Inferior parietal cortex (tissue), 1 donor: ENCODE measurements at regions not wholly inside any gene's neighbourhood (a gene's known extent, or its start where the extent isn't known, plus 50 kb on each side); places are given as distances from the start of the nearest gene placed in this dataset.
"Not testable (repeated sequence)": the region's sequence is repeated elsewhere in the genome, so short reads cannot be mapped to it uniquely, and the experiment has no call there.

Experiments
- DNase-seq: peaks from one replicate; pipeline ENCODE4 v3.0.0-alpha.2; 2016; ENCODE audit errors: extremely low spot score

DNA sequence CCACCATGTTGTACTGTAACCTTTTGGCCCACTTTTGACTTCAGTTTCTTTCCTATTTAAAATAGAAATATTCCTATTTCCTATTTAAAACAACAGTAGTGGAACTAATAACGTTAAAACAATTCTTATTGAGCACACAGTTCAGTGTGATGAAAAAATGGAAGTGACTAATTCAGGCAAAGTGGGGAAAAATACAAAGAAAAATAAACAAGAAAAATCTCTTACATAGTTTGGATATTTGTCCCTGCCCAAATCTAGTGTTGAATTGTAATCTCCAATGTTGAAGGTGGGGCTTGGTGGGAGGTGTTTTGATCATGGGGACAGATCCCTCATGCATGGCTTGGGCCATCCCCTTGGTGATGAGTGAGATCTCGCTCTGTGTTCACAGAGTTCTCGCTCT, 198.1 kb upstream of the CPHXL start:
- DNase-seq: no peak

DNA sequence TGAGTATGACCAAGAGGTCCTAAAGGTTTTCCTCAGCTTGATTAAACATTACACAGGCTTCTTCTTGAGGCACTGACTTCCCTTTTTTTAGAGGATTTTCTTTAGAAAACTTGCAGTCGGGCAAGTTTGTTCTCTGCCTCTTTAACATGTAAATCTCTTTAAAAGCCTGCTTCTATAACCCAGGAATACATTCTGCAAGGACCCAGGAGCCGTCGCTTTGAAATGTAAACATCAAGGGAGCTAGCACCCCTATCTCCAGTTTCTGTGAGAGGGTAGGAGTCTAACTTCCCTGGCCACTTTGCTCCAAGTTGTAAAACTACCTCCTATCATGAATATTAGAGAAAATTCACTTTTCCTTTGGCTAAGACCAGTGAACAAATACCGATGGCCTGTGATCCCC, 201.5 kb upstream of the CPHXL start:
- DNase-seq: no peak

DNA sequence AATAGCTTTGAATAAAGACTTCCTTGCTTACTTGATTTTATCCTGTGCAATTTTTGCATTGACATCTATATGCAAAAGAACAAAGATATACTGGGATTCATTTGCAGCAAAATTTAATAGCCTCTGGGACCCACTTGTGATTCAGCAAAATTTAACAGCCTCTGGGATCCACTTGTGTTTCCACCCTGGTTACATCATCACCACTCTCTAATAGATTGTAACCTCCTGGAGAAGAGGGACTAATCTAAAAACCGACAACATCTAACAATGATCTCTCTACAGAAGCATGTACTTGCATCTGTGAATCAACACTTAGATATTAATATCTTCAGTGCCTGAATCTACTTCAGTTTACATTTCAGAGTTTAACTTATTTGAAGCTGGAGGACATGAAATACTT, 202.0 kb upstream of the CPHXL start:
- DNase-seq: no peak

DNA sequence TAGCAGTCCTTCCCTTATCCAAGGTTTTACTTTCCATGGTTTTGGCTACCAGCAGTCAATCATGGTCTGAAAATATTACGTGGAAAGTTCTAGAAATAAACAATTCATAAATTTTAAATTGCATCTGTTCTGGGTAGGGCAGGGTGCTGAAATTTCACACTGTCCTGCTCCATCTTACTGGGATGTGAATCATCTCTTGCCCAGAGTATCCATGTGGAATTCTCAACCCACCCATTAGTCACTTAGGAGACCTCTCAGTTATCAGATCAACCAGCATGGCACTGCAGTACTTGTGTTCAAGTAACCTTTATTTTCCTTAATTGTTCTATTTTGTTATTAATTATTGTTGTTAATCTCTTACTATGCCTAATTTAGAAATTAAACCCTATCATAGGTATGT, 202.8 kb upstream of the CPHXL start:
- DNase-seq: no peak

GRCh38 chr16:75931043-75931442, 204.8 kb upstream of the CPHXL start:
- no peak for DNase-seq

DNA sequence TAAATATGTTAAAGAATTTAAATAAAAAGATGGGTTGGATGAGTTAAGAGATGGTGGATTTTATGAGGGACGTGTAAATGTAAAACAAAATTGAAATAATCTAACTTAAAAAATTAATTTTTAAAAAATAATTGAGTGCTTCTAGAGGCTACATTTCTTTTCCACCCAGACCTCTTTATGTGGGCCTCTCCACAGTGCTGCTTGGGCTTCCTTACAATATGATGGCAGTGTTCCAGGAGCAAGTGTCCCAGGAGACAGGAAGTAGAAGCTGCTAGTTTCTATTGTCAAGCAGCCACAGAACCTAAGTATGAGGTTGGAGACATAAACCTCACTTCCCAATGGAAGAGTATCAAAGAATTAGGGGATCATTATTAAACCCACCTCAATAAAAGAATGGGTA, 205.7 kb upstream of the CPHXL start:
- DNase-seq: no peak

GRCh38 chr16:75938818-75939217, 212.5 kb upstream of the CPHXL start:
- no peak for DNase-seq

DNA sequence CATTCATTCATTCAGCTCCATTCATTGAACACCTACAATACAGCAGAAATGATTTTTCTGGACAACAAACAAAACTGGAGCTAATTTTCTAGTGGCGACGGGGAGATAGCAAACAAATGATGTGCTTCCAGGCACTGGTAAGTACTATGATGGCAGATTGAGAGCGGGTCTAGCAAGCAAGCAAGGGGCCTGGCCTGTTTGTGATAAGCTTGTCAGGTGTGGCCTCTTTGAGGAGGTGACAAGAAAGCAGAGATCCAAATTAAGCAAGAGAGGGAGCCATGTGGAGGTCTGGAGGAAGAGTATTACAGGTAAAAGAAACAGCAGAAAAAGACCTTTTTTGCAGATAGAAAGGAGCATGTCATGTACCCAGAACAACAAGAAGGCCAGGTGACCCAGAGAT, 216.1 kb upstream of the CPHXL start:
- DNase-seq: no peak

DNA sequence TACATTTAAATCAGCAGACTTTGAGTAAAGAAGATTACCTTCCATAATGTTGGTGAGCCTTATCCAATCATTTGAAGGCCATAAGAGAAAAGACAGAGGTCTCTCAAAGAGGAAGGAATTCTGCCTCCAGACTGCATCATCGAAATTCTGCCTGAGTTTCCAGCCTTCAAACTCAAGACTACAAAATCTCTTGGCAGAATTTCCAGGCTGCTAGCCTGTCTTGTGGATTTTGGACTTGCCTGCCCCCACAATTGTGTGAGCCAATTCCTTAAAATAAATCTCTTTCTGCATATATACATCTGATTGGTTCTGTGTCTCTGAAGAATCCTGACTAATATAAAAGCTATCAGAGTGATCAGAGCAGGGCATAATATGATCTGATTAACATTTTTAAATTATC, 216.6 kb upstream of the CPHXL start:
- DNase-seq: no peak

- DNase-seq: no peak
Measured at GRCh38 chr16:75943705-75944514, 217.6 kb upstream of the CPHXL start.

DNA sequence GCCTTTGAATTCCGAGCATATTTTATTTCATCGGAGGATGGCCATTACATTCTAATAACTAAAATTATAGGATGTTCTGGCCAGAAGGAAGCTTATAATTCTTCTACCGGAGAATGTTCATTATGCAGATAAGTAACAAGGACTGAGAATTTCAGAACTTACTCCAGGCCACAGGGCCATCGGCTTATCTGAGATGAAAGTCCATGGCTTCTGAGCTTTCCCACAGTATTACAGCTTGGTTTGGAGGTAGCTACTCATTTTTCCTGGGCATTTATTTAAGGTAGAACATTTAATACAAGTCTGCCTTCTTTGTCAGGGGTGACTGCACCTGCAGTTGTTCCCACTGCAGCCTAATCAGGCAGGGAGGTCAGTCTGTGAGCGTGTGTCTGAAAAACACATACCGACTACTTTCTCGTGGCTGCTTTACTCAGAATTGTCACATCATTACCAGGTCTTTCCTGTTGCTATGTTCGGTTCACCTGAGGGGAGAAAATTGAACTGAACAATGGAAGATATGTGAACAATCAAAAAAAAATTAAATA, 219.7 kb upstream of the CPHXL start:
- DNase-seq: no peak

GRCh38 chr16:75947626-75948239, 221.4 kb upstream of the CPHXL start:
- DNase-seq: no peak

DNA sequence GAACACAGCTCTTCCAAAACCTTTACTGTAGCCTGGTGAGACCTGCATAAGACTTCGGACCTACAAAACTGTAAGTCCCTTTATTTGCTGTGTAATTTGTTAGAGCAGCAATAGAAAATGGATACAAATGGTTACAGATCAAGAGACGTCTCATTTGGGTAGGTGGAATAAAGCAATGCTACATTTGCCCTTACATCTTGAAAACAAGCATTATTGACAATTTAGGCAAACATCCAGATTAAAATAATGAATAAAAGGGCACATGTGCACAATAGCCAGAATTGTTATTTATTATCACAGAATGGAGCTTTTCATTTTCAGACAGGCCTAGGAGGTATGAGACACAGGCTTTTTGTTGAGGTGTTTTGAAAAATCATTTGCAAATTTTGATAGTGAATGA, 222.2 kb upstream of the CPHXL start:
- DNase-seq: peak; percentile 70

DNA sequence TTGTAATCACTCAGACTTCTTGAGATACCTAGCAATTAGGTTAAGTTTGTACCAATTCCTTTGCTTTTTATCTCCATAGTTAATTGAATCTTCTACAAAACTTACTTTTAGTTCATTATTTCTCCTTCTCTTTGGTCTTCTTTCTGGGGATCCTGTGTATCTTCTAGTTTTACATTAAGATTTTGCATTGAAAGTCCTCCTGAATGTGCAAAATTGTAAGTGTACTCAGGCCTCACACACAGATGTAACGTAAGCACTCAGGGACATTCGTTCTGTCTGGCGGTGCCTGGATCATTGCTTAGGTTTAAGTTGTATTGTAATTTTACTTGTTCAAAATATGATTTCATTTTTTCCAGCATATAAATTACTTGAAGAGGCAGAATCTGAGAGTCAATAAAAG, 222.6 kb upstream of the CPHXL start:
- DNase-seq: no peak

DNA sequence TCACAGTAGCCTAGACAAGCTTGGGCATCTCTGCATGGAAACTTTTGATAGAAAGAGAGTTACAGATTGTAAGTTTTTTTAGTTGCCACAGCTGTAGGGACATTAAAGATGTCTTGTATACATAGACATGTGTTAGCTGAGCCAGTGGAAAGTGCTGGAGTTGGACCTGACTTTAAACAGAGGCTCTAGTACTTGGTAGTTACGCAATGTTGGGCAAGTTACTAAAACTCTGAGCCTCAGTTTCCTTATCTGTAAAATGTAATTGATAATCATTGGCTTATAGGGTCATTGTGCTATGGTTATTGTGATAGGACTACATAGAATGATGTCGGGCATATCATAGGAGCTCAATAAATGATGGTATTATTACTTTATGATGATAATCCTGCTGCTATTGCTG, 225.8 kb upstream of the CPHXL start:
- DNase-seq: no peak

DNA sequence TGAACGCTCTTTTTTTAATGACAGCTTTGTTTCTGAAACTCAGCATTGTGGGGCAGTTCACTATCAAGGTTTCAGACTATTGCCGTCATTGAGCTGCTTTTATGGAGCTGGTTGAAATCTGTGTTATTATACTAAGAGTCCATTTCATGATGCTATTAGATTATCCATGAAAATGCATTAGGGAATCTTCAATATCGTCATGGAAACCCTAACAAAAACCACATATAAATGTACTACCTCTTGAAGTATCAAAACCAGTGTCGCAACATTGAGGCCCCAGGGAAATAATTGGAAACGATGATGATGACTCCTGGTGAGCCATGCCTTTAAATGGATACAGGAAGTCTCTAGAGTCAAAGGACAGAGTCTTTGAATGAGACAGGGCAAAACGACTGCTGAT, 231.6 kb upstream of the CPHXL start:
- DNase-seq: no peak

DNA sequence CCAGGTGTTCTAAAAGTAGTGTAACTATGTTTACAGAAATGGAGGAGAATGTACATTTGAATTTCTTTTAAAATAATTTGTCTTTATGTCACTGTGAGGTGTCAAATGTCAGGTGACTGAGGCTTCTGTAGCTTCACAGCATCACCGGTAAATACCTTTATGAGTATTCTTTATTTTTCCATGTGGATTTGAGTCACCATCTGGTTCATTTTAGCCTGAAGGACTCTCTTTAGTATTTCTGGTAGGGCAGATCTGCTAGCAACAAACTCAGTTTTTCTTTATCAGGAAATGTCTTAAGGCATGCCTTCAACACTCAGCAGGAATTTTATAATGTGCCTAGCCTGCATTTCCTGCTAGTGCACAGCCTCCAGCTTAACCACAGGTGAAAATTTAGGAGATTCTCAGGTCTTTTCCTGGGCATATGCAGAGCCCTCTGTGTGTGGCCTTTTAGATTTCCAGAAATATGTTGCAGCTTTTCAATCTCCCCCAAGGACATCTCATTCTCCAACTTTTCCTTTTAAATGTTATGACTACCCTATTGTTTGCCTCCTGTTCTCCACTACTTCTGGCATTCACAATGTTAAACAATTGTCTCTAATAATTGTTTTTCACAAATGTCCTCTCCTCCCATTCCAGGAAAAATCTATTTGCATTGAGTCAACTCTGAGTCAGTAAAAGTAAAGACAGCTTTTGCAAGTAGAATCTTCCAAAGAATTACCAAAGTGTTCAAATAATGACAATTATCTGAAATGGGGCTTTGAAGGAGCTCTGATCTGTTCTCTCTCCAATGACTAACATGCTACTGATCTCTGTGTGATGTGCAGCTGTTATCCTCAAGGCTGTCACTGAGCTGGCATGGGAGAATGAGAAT, 239.4 kb upstream of the CPHXL start:
- no peak for DNase-seq

- not testable (repeated sequence) for DNase-seq
Measured at GRCh38 chr16:75969120-75969519, 242.8 kb upstream of the CPHXL start.

- DNase-seq: no peak
Measured at GRCh38 chr16:75971334-75971733, 245.0 kb upstream of the CPHXL start.

DNA sequence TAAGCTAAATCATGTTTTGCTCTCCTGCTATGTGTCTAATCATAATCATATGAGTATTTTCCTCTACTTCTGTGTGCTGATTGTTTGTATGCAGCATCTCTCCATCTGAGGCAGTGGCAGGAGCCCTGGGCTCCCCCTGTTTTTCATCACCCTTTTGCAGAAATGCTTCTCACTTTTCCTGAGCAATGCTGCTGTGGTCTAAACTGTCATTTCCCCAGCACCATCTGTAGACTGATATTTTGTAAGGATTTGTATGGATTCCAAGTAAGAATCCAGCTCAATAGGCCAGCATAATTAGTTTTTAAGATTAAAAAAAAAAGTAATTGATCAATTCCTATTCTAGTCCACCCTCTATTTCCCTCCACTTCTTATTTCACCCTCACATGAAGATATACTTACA, 257.0 kb upstream of the CPHXL start:
- DNase-seq: no peak

DNA sequence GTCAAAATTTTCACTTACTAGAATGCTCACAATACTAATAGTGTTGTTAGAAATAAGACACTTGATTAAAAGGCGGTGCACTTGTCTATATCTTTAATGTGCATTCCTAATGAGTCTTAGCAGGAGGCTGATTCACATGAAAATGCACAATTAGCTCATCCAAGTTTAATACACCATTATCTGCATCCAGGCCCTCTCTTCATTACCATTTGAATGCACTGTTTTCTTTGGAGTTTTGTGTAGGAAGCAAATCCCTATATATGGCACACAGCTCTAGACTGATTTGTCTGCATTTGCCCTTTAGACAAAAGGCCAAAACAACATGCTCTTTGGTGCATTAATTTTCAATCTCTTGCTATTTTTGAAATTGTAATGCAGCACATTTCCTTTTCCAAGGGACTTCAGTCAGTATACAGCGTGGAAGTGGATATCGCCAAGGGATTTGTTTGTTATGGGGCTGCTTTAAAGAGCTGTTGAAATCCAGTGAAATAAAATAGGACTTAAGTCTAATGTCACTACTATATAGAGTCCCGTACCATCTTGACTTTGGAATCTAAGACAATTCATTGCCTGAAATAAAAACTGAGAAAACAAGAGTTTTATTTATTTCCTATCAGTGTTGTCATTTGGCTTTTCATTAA, 257.6 kb upstream of the CPHXL start:
- no peak for DNase-seq

DNA sequence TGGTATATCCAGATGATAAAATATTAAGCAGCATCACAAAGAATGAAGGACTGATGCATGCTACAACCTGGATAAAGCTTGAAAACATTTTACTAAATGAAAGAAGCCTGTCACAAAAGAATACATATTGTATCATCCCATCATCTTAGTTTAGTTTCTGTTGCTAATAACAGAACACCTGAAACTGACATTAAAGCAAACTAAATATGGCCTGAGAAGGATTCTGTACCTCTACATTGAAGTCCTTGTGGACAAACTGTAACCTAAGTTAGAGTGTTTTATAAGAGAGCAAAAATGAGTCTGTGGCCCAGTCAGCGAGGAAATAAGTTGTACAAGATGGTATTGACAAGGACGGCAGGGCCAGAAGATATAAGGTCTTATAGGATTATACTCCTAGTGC, 261.0 kb upstream of the CPHXL start:
- no peak for DNase-seq
